Testis (tissue), 2 donors: ENCODE measurements at regions not wholly inside any gene's neighbourhood (a gene's known extent, or its start where the extent isn't known, plus 50 kb on each side); places are given as distances from the start of the nearest gene placed in this dataset.

Source experiments
- CTCF ChIP-seq, 3 experiments: fragments of 450-650 bp in 2 of 3; fragments of 200-600 bp in 1 of 3; sonication (generic) in 1 of 3; IDR thresholded peaks; one replicate each; pipeline ENCODE4 v1.5.1; 2016 to 2019; ENCODE audit warnings: antibody characterized with exemption in 3 of 3, mild to moderate bottlenecking in 2 of 3, moderate library complexity in 1 of 3
- POLR2A ChIP-seq: fragments of 450-650 bp; IDR thresholded peaks from one replicate; pipeline ENCODE4 v1.6.1; 2017; ENCODE audit warnings: antibody characterized with exemption, mild to moderate bottlenecking, moderate library complexity

- no peak for TF ChIP-seq CTCF (IDR thresholded peaks at IDR 0.05)
- no peak for TF ChIP-seq POLR2A
Measured at GRCh38 chr1:83756984-83757717, 241.8 kb downstream of the TTLL7 start.
